Right lobe of liver (tissue), 4 donors: ENCODE measurements at regions not wholly inside any gene's neighbourhood (a gene's known extent, or its start where the extent isn't known, plus 50 kb on each side); places are given as distances from the start of the nearest gene placed in this dataset.

Source experiments
- CTCF ChIP-seq, 4 donors: fragments of 200-600 bp in 3 of 4; fragments of 450-650 bp in 1 of 4; IDR thresholded peaks; one replicate each; pipeline versions ENCODE4 v1.5.1 to v1.8.0; 2016 to 2022; ENCODE audit warnings: antibody characterized with exemption in 4 of 4, mild to moderate bottlenecking in 2 of 4
- POLR2A ChIP-seq: fragments of 450-650 bp; IDR thresholded peaks from one replicate; pipeline ENCODE4 v1.6.1; 2017; ENCODE audit warnings: antibody characterized with exemption, mild to moderate bottlenecking
- donor health status: DM: no; HTN: no; CAD: no.
- donor health status: DM: no; HTN: no; CAD: no.
- donor health status: DM: no; HTN: yes; CAD: no.

- TF ChIP-seq CTCF (IDR thresholded peaks at IDR 0.05) (no peak), POLR2A (no peak)
Observed at GRCh38 chr18:32618546-32618945, 147.9 kb upstream of the GAREM1 start.
